ENCODE measurements at regions not wholly inside any gene's neighbourhood (a gene's known extent, or its start where the extent isn't known, plus 50 kb on each side); places are given as distances from the start of the nearest gene placed in this dataset.

- Histone ChIP-seq H3K27ac (no peak overlapping the region), H3K4me3 (no peak overlapping the region), H3K27me3 (no peaks in the 10 kb centered on the region), H3K4me1 (no peaks in the 10 kb centered on the region), H3K9me3 (no peaks in the 10 kb centered on the region), H3K36me3 (no peaks in the 10 kb centered on the region)
- TF ChIP-seq CTCF (IDR thresholded peaks at IDR 0.05) = no peak
- intact Hi-C loops (cut with DNase I; ENCODE audit: low total_unique reads) = no loop called here
- no peak for DNase-seq
Observed at GRCh38 chr4:67091673-67092072, 453.6 kb downstream of the CENPC start.

- Histone ChIP-seq H3K27ac (no peak overlapping the region), H3K4me1 (no peaks in the 10 kb centered on the region), H3K27me3 (no peaks in the 10 kb centered on the region), H3K9me3 (no peaks in the 10 kb centered on the region), H3K4me3 (no peak overlapping the region), H3K36me3 (no peaks in the 10 kb centered on the region)
- peak; percentile 27 to 33 for TF ChIP-seq CTCF (IDR thresholded peaks at IDR 0.05)
- intact Hi-C loops (cut with DNase I; ENCODE audit: low total_unique reads) = no loop called here
- peak in 1 of 2 donors; percentile 33 for DNase-seq
Observed at GRCh38 chr4:67087897-67088296, 457.4 kb downstream of the CENPC start.

- Histone ChIP-seq H3K36me3 (no peaks in the 10 kb centered on the region), H3K27me3 (no peaks in the 10 kb centered on the region), H3K4me1 (no peaks in the 10 kb centered on the region), H3K27ac (no peak overlapping the region), H3K9me3 (no peaks in the 10 kb centered on the region), H3K4me3 (no peak overlapping the region)
- intact Hi-C loops (cut with DNase I; ENCODE audit: low total_unique reads) = no loop called here
- no peak for TF ChIP-seq CTCF (IDR thresholded peaks at IDR 0.05)
- no peak for DNase-seq
Observed at GRCh38 chr4:67084783-67085182, 460.5 kb downstream of the CENPC start.

GRCh38 chr4:67083496-67083895 lies 461.8 kb downstream of the CENPC start:
- Histone ChIP-seq H3K4me3 (no peak overlapping the region), H3K27ac (no peak overlapping the region), H3K27me3 (no peaks in the 10 kb centered on the region), H3K9me3 (no peaks in the 10 kb centered on the region), H3K36me3 (no peaks in the 10 kb centered on the region), H3K4me1 (no peaks in the 10 kb centered on the region)
- DNase-seq = no peak
- no peak for TF ChIP-seq CTCF (IDR thresholded peaks at IDR 0.05)
- intact Hi-C loops (cut with DNase I; ENCODE audit: low total_unique reads) = no loop called here

GRCh38 chr4:67082746-67083145 lies 462.6 kb downstream of the CENPC start:
- no peaks in the 10 kb centered on the region for H3K36me3 ChIP-seq
- no peak overlapping the region for H3K4me3 ChIP-seq
- H3K9me3 ChIP-seq = no peaks in the 10 kb centered on the region
- TF ChIP-seq CTCF (IDR thresholded peaks at IDR 0.05) = no peak
- DNase-seq = no peak
- H3K27ac ChIP-seq = no peak overlapping the region
- H3K27me3 ChIP-seq = no peaks in the 10 kb centered on the region
- H3K4me1 ChIP-seq = no peaks in the 10 kb centered on the region
- intact Hi-C loops (cut with DNase I; ENCODE audit: low total_unique reads) = no loop called here

- Histone ChIP-seq H3K9me3 (no peaks in the 10 kb centered on the region), H3K27ac (no peak overlapping the region), H3K27me3 (no peaks in the 10 kb centered on the region), H3K36me3 (no peaks in the 10 kb centered on the region), H3K4me1 (no peaks in the 10 kb centered on the region), H3K4me3 (no peak overlapping the region)
- intact Hi-C loops (cut with DNase I; ENCODE audit: low total_unique reads) = no loop called here
- TF ChIP-seq CTCF (IDR thresholded peaks at IDR 0.05) = no peak
- no peak for DNase-seq
Observed at GRCh38 chr4:67080046-67080557, 465.2 kb downstream of the CENPC start.
